ENCODE measurements at regions not wholly inside any gene's neighbourhood (a gene's known extent, or its start where the extent isn't known, plus 50 kb on each side); places are given as distances from the start of the nearest gene placed in this dataset.

GRCh38 chr3:191792580-191792979 is 331.6 kb downstream of the PYDC2 start:
- TF ChIP-seq EZH2phosphoT487 (IDR thresholded peaks at IDR 0.05) (no peak), EZH2 (IDR thresholded peaks at IDR 0.05) (no peak), CTCF (IDR thresholded peaks at IDR 0.05) (no peak)

Data from neural progenitor cell (in vitro differentiated cells).